ENCODE measurements at regions not wholly inside any gene's neighbourhood (a gene's known extent, or its start where the extent isn't known, plus 50 kb on each side); places are given as distances from the start of the nearest gene placed in this dataset.
A peak's percentile ranks its signal among the peaks of the same experiment; 100 is the strongest.

DNA sequence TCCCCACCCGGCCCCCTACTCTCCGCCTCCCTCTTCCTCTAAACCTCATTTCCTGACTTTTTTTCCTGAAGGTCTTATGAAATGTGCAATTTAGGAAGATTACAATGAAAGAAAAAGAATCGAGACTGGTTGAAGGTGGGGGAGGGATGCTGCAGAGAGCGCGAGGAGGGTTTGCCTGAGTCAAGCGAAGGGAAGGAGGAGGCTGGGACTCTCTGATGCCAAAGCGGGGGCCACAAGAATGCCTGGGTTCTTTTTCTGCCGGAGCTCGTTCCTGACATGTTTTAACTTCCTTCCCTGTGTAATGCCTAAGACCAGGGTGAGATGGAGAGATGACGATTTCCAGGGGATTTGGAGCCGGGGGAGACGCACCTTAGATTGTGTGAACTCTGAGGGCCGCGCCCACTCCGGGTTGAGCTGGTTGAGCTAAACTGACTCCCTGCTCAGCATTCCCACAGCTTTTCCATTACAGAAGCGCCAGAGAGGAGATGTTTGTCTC, 270.5 kb upstream of the SORL1-AS1 start:
- DNase-seq = peak in 1 of 2 experiments; percentile 5

DNA sequence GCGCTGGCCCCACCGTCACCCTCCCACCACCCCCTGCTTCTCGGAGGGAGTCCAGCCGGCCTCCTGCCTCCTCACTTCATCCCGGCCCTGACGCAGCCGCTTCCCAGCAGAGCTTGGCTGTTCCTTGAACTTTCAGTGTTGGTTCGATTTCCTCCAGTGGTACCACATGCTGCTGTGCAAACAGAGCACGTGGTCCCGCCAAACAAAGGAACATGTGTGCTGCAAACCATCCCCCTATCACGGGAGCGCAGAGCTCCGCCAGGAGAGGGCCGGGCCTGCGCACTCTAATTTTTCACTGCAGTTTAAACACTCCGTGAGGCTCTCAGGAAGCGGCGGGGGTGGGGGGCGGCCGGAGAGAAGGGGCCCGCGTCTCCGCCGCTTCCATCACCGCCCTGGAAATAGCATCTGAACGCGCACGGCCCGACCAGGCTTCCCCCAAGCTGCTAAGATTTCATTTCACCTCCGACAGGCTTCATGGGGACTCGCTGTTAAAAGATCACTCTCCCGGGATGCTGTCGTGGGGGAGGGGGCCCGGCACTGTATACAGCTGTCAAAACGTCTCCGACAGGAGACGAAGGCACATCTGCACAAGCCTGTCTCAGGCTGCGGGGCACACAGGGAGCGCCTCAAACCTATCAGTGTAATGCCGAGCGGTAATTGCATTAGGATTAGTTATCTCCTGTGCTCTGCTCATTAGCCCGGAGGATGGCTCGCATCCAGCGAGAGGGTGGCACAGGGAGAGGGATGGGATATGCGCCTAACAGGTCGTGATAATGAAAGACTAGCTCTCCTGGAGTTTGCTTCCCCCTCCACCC, 269.9 kb upstream of the SORL1-AS1 start:
- DNase-seq = peak; percentile 41 to 79

- DNase-seq = no peak
Observed at GRCh38 chr11:121721961-121722360, 269.2 kb upstream of the SORL1-AS1 start.

DNA sequence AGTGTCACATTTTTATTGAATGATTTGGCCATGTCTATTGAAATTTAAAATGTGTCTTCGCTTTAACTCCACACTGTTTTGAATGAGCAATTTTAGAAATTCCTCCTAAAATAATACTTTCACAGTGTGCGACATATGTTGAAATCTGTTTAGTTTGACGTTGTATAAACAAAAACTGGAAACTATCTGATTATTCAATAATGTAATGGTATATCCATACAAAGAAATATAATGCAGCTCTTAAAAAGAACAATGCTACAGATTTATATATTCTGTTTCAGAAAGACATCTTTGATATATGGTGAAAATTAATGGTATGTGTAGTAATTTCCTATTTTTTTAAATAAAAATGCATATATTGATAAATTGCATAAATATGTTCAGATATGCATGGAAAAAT, 268.7 kb upstream of the SORL1-AS1 start:
- no peak for DNase-seq

GRCh38 chr11:121717296-121717695, 264.5 kb upstream of the SORL1-AS1 start:
- DNase-seq = no peak

DNA sequence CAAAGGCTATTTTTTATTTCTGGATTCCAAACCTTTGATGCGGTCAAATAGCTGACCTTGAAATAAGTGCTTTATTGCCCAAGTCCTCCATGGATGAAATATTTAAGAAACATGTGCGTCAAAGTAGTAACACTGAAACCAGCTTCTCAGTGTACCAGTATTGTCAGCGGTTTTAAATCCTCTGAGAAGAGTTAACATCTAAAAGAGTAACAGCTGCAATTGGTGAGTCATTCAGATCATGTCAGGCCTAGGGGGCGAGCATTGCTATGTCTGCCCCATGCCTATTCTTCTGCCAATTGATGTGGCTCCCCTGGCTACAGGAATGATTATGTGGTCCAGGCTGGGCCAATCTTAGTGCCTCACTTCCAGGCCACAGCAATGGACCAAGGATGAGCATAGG, 263.3 kb upstream of the SORL1-AS1 start:
- no peak for DNase-seq

GRCh38 chr11:121715405-121715804, 262.6 kb upstream of the SORL1-AS1 start:
- DNase-seq = no peak

GRCh38 chr11:121714351-121714750, 261.6 kb upstream of the SORL1-AS1 start:
- no peak for DNase-seq

DNA sequence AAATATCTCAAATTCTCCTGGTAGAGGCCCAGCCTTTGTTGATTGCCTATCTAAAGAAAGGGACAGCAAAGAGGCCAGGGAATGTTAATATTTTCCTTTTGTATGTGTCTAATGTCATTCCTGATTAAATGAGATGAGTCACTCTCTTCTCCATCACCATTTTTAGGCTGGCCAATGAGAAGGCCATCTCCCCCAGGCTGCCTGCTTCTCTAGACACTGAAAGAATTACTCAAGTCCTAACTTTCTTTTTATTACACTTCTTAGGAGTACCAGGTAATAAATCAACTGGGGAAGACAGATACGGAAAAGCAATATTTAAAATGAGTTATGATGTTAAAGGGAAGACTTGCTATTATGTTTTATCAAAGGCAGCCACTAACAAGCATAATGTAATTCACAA, 259.2 kb upstream of the SORL1-AS1 start:
- no peak for DNase-seq

DNA sequence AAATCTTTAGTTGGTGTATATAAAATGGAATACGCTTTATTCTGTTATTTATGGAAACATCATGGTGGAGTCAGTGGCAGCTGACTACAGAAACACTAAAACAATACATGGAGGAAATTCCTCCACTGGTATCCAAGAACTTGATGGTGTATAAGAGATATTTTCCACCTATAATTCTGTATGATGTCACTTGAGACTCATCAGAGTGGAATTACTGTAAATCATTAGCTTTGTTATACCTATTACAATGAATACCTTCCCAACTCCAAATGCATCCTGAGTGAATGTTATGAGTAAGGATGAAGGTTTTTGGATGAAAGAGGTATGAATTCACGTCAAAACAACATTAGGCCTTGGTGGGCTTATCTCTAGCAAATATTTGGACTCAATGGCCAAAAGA, 258.5 kb upstream of the SORL1-AS1 start:
- DNase-seq = no peak

- no peak for DNase-seq
Observed at GRCh38 chr11:121706884-121707420, 254.2 kb upstream of the SORL1-AS1 start.

DNA sequence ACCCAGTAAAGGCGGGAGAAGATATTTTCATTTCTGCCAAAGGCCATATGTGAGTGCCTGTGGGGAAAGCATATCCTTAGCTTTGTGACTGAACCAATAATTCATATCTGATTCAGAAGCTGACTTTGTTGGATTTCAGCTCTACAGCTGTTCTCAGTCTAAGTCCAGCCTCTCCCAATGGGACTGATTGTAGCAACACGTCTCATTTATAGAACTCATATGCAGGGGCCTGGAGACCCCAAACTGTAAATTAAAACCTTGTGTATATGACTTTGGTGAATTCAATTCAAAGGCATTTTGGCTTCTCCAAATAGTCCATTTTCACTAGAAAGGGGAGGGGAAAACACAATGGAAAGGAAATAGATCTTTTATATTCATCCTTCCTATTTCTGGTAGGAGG, 250.4 kb upstream of the SORL1-AS1 start:
- DNase-seq = no peak

DNA sequence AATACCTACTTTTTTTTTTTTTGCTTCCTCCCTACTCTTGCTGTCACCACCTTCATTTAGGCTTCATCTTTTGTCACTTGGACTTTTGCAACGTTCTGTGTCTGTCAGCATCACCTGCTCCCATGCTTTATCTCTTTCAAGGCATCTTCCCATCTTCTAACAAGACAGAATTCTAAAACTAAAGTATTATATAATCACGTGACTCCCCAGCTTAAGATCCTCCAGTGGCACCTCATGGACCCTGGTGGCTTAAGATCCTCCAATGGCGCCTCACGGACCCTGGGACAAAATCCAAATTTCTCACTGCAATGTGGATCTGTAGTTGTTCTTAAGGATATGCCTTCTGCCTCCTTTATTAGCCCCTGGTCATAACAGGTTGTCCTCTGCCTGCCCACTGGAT, 248.2 kb upstream of the SORL1-AS1 start:
- no peak for DNase-seq

DNA sequence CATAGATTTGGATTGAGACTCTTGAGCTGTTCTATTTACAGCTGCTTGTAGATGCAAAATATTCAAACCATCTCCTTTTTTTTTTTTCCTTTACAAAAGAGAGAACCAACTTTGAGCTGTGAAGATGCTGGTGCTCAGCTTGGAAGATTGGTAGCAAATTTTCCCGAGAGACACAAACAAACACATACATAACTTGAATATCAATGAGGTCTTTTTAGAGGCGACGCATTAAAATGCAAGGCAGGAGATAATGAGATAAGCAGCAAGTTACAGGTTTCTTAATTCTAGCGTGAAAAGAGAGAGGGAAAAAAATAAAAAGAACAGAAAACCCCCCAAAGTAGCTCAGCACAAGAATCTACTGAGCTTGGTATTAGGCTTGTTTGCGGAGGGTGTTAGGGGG, 247.0 kb upstream of the SORL1-AS1 start:
- no peak for DNase-seq

GRCh38 chr11:121696931-121697670, 244.3 kb upstream of the SORL1-AS1 start:
- DNase-seq = no peak

GRCh38 chr11:121696177-121696871, 243.6 kb upstream of the SORL1-AS1 start:
- no peak for DNase-seq

DNA sequence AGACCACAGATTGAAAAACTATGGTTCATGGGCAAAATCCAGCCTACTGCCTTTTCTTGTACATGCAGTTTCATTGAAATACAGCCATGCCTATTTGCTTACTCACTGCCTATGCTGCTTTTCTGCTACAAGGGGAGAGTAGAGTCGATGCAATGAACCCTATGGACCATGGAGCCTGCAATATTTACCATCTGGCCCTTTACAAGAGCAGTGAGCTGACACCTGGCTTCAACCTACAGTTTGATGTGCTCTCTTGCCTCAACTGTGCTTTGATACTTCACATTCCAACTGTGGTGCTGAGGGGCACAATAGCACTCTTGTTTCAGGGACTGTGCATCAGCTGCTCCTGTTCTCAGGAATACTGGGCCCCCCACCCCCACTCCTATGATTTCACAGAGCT, 239.5 kb upstream of the SORL1-AS1 start:
- DNase-seq = no peak

- DNase-seq = no peak
Observed at GRCh38 chr11:121688860-121689614, 236.3 kb upstream of the SORL1-AS1 start.

GRCh38 chr11:121688055-121688491, 235.3 kb upstream of the SORL1-AS1 start:
- no peak for DNase-seq

- no peak for DNase-seq
Observed at GRCh38 chr11:121683791-121684190, 231.0 kb upstream of the SORL1-AS1 start.
